ENCODE measurements at regions not wholly inside any gene's neighbourhood (a gene's known extent, or its start where the extent isn't known, plus 50 kb on each side); places are given as distances from the start of the nearest gene placed in this dataset.

DNA sequence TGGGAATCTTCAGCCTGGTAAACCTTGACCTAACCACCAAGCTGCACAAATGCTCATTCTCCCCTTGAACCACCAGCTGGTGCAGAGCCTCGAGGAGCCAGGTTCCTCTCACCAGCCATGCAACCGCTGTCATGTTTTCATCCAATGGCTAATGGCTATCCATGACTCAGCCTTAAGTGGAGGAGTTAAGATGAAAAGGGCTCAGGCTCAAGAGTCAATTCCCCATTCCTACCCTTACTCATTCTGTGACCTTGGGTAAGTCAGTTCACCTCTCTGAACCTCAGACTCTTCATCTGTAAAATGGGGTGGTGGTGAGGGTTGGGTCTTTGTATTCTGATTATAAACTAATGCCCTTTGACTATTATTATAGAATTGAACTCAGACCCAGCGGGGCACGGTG, 515.6 kb downstream of the SHQ1 start:
- no peak overlapping the region for H3K4me3 ChIP-seq (ENCODE audit: insufficient read depth, low read length, poor library complexity, severe bottlenecking)
- H3K27me3 ChIP-seq (ENCODE audit: low read length): no peaks in the 10 kb centered on the region
- no peak overlapping the region for H3K27ac ChIP-seq (ENCODE audit: low read depth, low read length)
- no peaks in the 10 kb centered on the region for H3K9me3 ChIP-seq (ENCODE audit: insufficient read depth, low read length)
- H4K20me1 ChIP-seq (ENCODE audit: low read depth, low read length): no peaks in the 10 kb centered on the region
- H3K4me2 ChIP-seq (ENCODE audit: low read depth, low read length, poor library complexity, severe bottlenecking): no peak overlapping the region
- H3K9me2 ChIP-seq (replicated peaks; ENCODE audit: insufficient read depth, low read length): no peaks in the 10 kb centered on the region
- TF ChIP-seq EZH2phosphoT487 (conservative IDR thresholded peaks at IDR 0.05; ENCODE audit: low read length): no peak
- no peak for TF ChIP-seq CTCF (IDR thresholded peaks at IDR 0.05; ENCODE audit: insufficient read depth, low read length, poor library complexity, severe bottlenecking)
- H2AFZ ChIP-seq (ENCODE audit: low read depth, low read length, severe bottlenecking): no peak overlapping the region
- H3K79me2 ChIP-seq (ENCODE audit: insufficient read depth, low read length): no peaks in the 10 kb centered on the region
- H3F3A ChIP-seq (ENCODE audit: insufficient read depth): no peaks in the 10 kb centered on the region
- no peak overlapping the region for H3K9ac ChIP-seq (ENCODE audit: low read length)
- no peaks in the 10 kb centered on the region for H3K36me3 ChIP-seq (ENCODE audit: low read length)

DNA sequence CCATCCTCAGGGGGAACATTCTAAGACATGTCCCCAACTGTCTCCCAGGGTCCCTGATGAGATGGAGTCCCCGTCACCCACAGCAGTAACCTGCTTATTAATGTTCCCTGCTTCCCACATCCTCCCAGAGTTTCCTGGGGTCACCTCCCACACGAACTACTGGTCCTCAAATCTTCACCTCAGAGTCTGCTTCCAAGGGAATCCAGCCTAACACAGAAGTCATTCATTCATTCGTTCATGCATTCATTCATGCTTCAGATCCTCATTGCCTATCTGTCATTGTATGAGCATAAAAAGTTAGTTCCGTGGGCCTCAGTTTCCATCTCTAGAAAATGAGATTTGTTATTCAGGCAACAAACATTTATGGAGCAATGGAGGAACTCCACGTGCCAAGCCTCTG, 516.2 kb downstream of the SHQ1 start:
- TF ChIP-seq CTCF (IDR thresholded peaks at IDR 0.05; ENCODE audit: insufficient read depth, low read length, poor library complexity, severe bottlenecking) (no peak), EZH2phosphoT487 (conservative IDR thresholded peaks at IDR 0.05; ENCODE audit: low read length) (no peak)
- Histone ChIP-seq H3K9ac (ENCODE audit: low read length) (no peak overlapping the region), H3F3A (ENCODE audit: insufficient read depth) (no peaks in the 10 kb centered on the region), H4K20me1 (ENCODE audit: low read depth, low read length) (no peaks in the 10 kb centered on the region), H3K36me3 (ENCODE audit: low read length) (no peaks in the 10 kb centered on the region), H3K4me2 (ENCODE audit: low read depth, low read length, poor library complexity, severe bottlenecking) (no peak overlapping the region), H3K9me3 (ENCODE audit: insufficient read depth, low read length) (no peaks in the 10 kb centered on the region), H3K27ac (ENCODE audit: low read depth, low read length) (no peak overlapping the region), H2AFZ (ENCODE audit: low read depth, low read length, severe bottlenecking) (no peak overlapping the region), H3K9me2 (replicated peaks; ENCODE audit: insufficient read depth, low read length) (no peaks in the 10 kb centered on the region), H3K4me3 (ENCODE audit: insufficient read depth, low read length, poor library complexity, severe bottlenecking) (no peak overlapping the region), H3K79me2 (ENCODE audit: insufficient read depth, low read length) (no peaks in the 10 kb centered on the region), H3K27me3 (ENCODE audit: low read length) (no peaks in the 10 kb centered on the region)

DNA sequence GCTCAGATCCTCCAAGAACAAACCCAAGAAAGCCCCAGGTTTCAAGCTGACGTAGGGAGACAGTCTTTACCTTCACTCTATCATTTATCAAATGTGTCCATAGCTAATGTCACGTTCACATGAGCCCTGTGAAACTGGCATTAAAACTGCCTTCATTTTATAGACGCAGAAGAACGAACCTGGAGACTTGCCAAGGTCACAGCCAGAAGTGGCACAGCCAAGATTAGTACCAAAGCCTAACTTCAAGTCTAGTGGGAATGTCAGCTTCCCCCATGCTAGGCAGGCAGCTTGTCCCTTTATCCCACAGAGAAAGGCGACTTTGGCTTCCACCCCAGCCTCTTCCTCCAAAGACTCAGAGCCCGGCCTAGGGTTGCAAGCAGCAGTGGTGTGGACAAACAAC, 517.2 kb downstream of the SHQ1 start:
- Histone ChIP-seq H3K79me2 (ENCODE audit: insufficient read depth, low read length) (no peaks in the 10 kb centered on the region), H3K9me2 (replicated peaks; ENCODE audit: insufficient read depth, low read length) (no peaks in the 10 kb centered on the region), H3K4me3 (ENCODE audit: insufficient read depth, low read length, poor library complexity, severe bottlenecking) (no peak overlapping the region), H3K27me3 (ENCODE audit: low read length) (no peaks in the 10 kb centered on the region), H3K9me3 (ENCODE audit: insufficient read depth, low read length) (no peaks in the 10 kb centered on the region), H3K27ac (ENCODE audit: low read depth, low read length) (no peak overlapping the region), H3F3A (ENCODE audit: insufficient read depth) (no peaks in the 10 kb centered on the region), H3K4me2 (ENCODE audit: low read depth, low read length, poor library complexity, severe bottlenecking) (no peak overlapping the region), H4K20me1 (ENCODE audit: low read depth, low read length) (no peaks in the 10 kb centered on the region), H2AFZ (ENCODE audit: low read depth, low read length, severe bottlenecking) (no peak overlapping the region), H3K36me3 (ENCODE audit: low read length) (no peaks in the 10 kb centered on the region), H3K9ac (ENCODE audit: low read length) (no peak overlapping the region)
- TF ChIP-seq CTCF (IDR thresholded peaks at IDR 0.05; ENCODE audit: insufficient read depth, low read length, poor library complexity, severe bottlenecking) (no peak), EZH2phosphoT487 (conservative IDR thresholded peaks at IDR 0.05; ENCODE audit: low read length) (no peak)

- no peaks in the 10 kb centered on the region for H4K20me1 ChIP-seq (ENCODE audit: low read depth, low read length)
- H3K79me2 ChIP-seq (ENCODE audit: insufficient read depth, low read length): no peaks in the 10 kb centered on the region
- H3K4me3 ChIP-seq (ENCODE audit: insufficient read depth, low read length, poor library complexity, severe bottlenecking): no peak overlapping the region
- H3F3A ChIP-seq (ENCODE audit: insufficient read depth): no peaks in the 10 kb centered on the region
- H3K9me2 ChIP-seq (replicated peaks; ENCODE audit: insufficient read depth, low read length): no peaks in the 10 kb centered on the region
- H3K9me3 ChIP-seq (ENCODE audit: insufficient read depth, low read length): no peaks in the 10 kb centered on the region
- H3K27me3 ChIP-seq (ENCODE audit: low read length): no peaks in the 10 kb centered on the region
- no peak overlapping the region for H3K9ac ChIP-seq (ENCODE audit: low read length)
- H2AFZ ChIP-seq (ENCODE audit: low read depth, low read length, severe bottlenecking): no peak overlapping the region
- TF ChIP-seq CTCF (IDR thresholded peaks at IDR 0.05; ENCODE audit: insufficient read depth, low read length, poor library complexity, severe bottlenecking): no peak
- TF ChIP-seq EZH2phosphoT487 (conservative IDR thresholded peaks at IDR 0.05; ENCODE audit: low read length): no peak
- no peak overlapping the region for H3K27ac ChIP-seq (ENCODE audit: low read depth, low read length)
- no peak overlapping the region for H3K4me2 ChIP-seq (ENCODE audit: low read depth, low read length, poor library complexity, severe bottlenecking)
- no peaks in the 10 kb centered on the region for H3K36me3 ChIP-seq (ENCODE audit: low read length)
Observed at GRCh38 chr3:72329354-72329753, 518.9 kb downstream of the SHQ1 start.

Measured in SU-DHL-6 (cell line).